GM12801 (cell line): ENCODE measurements at regions not wholly inside any gene's neighbourhood (a gene's known extent, or its start where the extent isn't known, plus 50 kb on each side); places are given as distances from the start of the nearest gene placed in this dataset.

ENCODE experiments used
- TF ChIP-seq, protein P1 (sequence below): IDR thresholded peaks from one replicate; pipeline ENCODE4 v1.5.1; 2011; ENCODE audit warnings: control low read depth; ENCODE audit not compliant: insufficient read length; ENCODE audit errors: extremely low read depth

- TF ChIP-seq, protein P1, sequence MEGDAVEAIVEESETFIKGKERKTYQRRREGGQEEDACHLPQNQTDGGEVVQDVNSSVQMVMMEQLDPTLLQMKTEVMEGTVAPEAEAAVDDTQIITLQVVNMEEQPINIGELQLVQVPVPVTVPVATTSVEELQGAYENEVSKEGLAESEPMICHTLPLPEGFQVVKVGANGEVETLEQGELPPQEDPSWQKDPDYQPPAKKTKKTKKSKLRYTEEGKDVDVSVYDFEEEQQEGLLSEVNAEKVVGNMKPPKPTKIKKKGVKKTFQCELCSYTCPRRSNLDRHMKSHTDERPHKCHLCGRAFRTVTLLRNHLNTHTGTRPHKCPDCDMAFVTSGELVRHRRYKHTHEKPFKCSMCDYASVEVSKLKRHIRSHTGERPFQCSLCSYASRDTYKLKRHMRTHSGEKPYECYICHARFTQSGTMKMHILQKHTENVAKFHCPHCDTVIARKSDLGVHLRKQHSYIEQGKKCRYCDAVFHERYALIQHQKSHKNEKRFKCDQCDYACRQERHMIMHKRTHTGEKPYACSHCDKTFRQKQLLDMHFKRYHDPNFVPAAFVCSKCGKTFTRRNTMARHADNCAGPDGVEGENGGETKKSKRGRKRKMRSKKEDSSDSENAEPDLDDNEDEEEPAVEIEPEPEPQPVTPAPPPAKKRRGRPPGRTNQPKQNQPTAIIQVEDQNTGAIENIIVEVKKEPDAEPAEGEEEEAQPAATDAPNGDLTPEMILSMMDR, result no peak
Observed at GRCh38 chr5:157986431-157986990, 127.6 kb upstream of the CLINT1 start.

- TF ChIP-seq, protein P1, result no peak
Observed at GRCh38 chr5:157984611-157985010, 125.7 kb upstream of the CLINT1 start.

DNA sequence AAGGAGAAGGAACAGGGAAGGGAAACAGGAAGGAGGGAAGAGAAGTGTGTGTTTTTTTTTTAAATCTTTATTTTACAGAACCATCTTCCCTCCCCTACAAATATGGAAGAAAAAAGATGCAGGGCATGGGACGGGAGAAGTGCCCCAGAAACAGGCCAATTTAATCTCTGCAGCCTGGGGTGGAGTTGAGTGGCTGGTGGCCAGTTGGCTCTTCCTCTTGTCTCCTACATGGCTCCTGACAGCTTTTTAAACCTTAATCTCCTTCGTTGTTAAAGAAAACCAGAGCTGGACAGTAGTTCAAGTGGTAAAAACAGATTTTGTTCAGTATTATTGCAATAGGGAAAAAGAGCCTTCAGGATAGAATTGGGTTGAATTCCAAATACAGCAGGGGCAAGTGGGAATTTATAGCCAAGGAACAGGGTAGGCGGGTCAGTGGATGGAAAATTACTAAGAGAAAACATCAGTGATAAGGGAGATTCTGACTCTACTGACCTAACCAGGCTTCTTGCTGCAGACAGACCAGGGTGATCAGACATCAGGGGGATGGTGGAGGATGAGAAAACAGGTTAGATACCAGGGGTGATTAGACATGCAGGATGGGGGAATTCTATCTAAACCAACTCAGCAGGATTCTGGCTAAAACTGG is 125.1 kb upstream of the CLINT1 start:
- TF ChIP-seq, protein P1, result no peak

GRCh38 chr5:157978061-157978460 is 119.1 kb upstream of the CLINT1 start:
- TF ChIP-seq, protein P1, result no peak

DNA sequence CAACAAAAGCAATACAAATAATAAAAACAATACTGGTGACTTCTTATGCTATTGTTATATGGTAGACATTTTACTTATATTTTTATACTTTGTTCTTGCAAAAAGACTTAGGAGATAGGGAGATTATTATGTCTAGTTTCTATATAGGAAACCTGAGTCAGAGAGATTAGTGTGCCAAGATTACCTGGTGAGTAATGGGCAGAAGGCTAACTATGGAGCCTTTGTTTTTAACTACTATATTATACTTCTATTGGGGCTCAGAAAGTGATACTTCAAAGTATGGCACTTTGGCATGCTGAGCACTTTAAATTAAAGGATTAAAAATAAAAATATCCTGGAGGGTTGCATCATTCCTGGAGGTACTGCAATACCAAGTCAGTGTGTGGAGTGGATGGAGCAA is 117.5 kb upstream of the CLINT1 start:
- TF ChIP-seq, protein P1, result no peak

DNA sequence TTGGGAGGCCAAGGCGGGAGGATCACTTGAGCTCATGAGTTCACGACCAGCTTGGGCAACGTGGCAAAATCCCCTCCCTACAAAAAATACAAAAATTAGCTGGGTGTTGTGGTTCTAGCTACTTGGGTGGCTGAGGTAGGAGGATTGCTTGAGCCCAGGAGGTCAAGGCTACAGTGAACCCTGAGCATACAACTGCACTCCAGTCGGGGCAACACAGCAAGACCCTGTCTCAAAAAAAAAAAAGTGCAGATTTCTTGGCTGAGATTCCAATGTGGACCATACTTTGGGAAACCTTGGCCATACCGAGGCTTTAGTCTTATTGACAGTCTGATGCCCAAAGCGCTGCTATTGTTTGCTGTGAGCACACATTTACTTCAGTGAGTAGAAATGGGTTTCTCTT is 113.6 kb upstream of the CLINT1 start:
- TF ChIP-seq, protein P1, result no peak

- TF ChIP-seq, protein P1, result no peak
Observed at GRCh38 chr5:157971571-157972216, 112.7 kb upstream of the CLINT1 start.
